Transverse colon (tissue), 3 donors: ENCODE measurements at regions not wholly inside any gene's neighbourhood (a gene's known extent, or its start where the extent isn't known, plus 50 kb on each side); places are given as distances from the start of the nearest gene placed in this dataset.
"Not testable (repeated sequence)": the region's sequence is repeated elsewhere in the genome, so short reads cannot be mapped to it uniquely, and the experiment has no call there.

ENCODE experiments used
- POLR2A ChIP-seq: fragments of 450-650 bp; IDR thresholded peaks from one replicate; pipeline ENCODE4 v1.6.1; 2016; ENCODE audit warnings: antibody characterized with exemption, mild to moderate bottlenecking, moderate library complexity
- TF ChIP-seq, protein P1 (sequence below), 5 experiments: fragments of 200-600 bp in 3 of 5; fragments of 450-650 bp in 2 of 5; sonication (generic) in 3 of 5; IDR thresholded peaks; 1 replicate in 2 of 5; 2 replicates in 3 of 5; pipeline ENCODE4 v1.5.1; 2016 to 2017; ENCODE audit warnings: antibody characterized with exemption in 5 of 5, inconsistent platforms in 3 of 5, mild to moderate bottlenecking in 2 of 5, moderate library complexity in 1 of 5

DNA sequence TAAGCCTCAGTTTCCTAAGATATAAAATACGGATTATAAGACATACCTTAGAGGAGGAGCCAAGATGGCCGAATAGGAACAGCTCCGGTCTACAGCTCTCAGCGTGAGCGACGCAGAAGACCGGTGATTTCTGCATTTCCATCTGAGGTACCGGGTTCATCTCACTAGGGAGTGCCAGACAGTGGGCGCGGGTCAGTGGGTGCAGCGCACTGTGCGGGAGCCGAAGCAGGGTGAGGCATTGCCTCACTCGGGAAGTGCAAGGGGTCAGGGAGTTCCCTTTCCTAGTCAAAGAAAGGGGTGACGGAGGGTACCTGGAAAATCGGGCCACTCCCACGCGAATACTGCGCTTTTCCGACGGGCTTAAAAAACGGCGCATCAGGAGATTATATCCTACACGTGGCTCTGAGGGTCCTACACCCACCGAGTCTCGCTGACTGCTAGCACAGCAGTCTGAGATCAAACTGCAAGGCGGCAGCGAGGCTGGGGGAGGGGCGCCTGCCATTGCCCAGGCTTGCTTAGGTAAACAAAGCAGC lies 1877.1 kb upstream of the C9orf72 start:
- TF ChIP-seq, protein P1, sequence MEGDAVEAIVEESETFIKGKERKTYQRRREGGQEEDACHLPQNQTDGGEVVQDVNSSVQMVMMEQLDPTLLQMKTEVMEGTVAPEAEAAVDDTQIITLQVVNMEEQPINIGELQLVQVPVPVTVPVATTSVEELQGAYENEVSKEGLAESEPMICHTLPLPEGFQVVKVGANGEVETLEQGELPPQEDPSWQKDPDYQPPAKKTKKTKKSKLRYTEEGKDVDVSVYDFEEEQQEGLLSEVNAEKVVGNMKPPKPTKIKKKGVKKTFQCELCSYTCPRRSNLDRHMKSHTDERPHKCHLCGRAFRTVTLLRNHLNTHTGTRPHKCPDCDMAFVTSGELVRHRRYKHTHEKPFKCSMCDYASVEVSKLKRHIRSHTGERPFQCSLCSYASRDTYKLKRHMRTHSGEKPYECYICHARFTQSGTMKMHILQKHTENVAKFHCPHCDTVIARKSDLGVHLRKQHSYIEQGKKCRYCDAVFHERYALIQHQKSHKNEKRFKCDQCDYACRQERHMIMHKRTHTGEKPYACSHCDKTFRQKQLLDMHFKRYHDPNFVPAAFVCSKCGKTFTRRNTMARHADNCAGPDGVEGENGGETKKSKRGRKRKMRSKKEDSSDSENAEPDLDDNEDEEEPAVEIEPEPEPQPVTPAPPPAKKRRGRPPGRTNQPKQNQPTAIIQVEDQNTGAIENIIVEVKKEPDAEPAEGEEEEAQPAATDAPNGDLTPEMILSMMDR (IDR thresholded peaks at IDR 0.05): not testable (repeated sequence)
- not testable (repeated sequence) for TF ChIP-seq POLR2A
